Activated T-helper 1 cell treated with anti-CD3 and anti-CD28 coated beads, Interleukin-2, amount 50 U/mL, for 16 hours (primary cell): ENCODE measurements at regions not wholly inside any gene's neighbourhood (a gene's known extent, or its start where the extent isn't known, plus 50 kb on each side); places are given as distances from the start of the nearest gene placed in this dataset.
"Not testable (repeated sequence)": the region's sequence is repeated elsewhere in the genome, so short reads cannot be mapped to it uniquely, and the experiment has no call there.

Experiments
- DNase-seq, 2 donors: peaks; one replicate each; pipeline ENCODE4 v3.0.0-alpha.2; 2020; ENCODE audit warnings: low read depth in 1 of 2, low spot score in 1 of 2

- DNase-seq = not testable (repeated sequence)
Measured at GRCh38 chr17:21514567-21514966, 138.4 kb downstream of the KCNJ12 start.

DNA sequence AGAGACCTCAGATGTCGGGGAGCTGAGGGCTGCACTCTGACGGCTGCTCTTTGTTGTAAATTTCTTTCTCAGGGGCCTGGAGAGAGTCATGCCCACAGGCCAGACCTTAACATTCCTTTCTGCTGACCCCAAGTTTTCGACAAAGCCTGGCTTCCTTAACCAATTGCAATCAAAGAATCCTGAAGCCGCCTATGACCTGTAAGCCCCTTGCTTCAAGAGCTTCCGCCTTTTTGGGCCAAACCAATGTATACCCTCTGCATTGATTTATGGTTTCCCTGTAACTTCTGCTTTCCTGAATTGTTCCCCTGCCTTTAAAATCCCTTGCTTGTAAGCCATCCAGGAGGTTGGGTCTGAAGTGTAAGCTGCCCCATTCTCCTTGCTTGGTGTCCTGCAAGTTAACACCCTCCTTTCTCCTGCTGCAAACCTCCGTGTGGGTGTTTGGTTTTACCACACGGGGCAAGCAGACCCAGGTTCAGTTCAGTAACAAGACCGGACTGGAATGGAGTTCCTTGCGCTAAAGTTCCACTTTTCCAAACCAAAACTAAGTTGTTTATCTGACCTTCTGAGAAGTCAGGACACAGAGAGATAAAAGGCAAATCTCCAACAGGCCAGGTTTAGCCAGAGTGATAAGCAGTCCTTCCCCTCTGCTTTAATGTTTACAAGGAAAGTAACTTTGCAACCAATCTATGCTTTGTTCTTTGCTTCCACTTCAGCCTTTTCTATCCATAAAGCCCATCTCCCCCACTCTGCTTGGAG lies 141.6 kb downstream of the KCNJ12 start:
- DNase-seq = no peak

GRCh38 chr17:21522755-21523336 lies 146.7 kb downstream of the KCNJ12 start:
- no peak for DNase-seq

GRCh38 chr17:21523497-21524210 lies 147.5 kb downstream of the KCNJ12 start:
- DNase-seq = no peak

GRCh38 chr17:21524211-21524591 lies 148.0 kb downstream of the KCNJ12 start:
- no peak for DNase-seq

GRCh38 chr17:21525464-21526130 lies 149.4 kb downstream of the KCNJ12 start:
- DNase-seq = no peak

GRCh38 chr17:21528031-21528695 lies 152.0 kb downstream of the KCNJ12 start:
- no peak for DNase-seq

DNA sequence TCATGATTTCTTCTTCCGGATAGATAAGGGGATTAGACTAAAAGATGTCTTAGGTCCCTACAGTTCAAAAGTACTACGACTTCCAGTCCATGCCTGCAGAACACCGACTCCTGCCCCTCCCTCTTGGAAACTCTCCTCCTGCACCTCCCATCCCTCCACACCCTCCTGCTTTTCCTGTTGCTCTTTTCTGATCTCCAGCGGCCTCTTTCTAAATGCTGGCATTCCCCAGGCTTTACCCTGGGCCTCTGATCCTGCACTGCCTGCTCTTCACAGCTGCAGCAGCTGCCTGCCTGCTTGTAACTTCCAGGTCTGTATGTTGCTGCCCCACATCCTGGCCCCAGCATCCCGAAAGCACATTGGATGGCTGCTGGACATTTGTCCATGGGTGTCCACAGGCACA lies 154.2 kb downstream of the KCNJ12 start:
- no peak for DNase-seq

DNA sequence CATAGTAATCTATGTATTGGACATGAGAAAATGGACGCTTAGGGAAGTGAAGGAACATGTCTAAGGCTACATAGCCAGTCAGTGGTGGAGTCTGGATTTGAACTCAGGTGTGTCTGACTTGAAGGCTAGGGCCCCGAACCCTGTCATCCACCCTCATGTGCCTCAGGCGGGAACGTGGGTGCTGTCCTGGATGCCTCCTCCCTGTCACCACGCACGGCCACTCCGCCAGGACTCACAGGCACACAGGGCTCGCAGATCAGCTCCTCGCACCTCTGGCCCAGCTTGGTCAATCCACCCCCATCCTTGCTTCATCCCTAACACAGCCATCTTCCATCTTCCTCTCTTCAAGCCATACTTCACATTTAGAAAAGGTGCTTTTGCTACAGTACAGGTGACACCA lies 154.7 kb downstream of the KCNJ12 start:
- no peak for DNase-seq

- DNase-seq = no peak
Measured at GRCh38 chr17:21532763-21533385, 156.7 kb downstream of the KCNJ12 start.

GRCh38 chr17:21535686-21536375 lies 156.5 kb upstream of the KCNJ18 start:
- no peak for DNase-seq

- no peak for DNase-seq
Measured at GRCh38 chr17:21537302-21537701, 155.0 kb upstream of the KCNJ18 start.

DNA sequence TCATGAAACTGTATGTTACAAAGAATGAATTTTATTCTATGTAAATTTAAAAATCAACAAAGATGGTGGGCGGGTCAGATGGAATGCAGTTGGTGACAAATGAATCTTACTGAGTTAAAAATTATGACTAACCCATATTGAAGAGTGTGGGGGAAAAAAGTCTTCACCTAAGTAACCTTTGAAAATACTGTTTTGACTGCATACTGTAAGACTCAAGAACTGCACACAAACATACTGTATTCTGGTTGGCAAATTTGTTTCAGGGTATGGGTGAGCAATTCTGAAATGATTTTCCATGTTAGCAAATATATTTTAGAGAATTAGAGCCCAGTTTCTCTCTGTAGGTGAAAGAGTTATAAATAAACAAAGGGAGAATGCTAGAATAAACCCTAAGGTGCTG lies 153.7 kb upstream of the KCNJ18 start:
- DNase-seq = no peak

- DNase-seq = no peak
Measured at GRCh38 chr17:21539146-21539545, 153.2 kb upstream of the KCNJ18 start.

GRCh38 chr17:21540502-21540901 lies 151.8 kb upstream of the KCNJ18 start:
- no peak for DNase-seq

DNA sequence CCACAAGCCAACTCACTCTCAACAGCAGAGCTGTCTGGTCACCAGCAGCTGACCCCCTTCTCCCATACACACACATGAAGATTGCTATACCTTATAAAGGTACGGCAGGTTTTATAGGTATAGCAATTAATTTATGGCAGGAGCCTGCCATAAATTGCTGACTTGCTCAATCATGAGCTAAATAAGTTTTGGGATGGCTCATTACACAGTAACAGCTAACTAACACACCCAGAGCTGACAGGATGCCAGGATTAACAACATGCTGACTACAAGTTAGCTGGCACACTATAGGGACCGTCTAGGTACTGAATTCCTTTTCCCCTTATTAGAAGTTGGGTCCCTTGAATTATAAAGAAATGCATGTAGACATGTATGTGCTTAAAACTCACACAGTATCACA lies 150.3 kb upstream of the KCNJ18 start:
- no peak for DNase-seq

- DNase-seq = no peak
Measured at GRCh38 chr17:21542991-21543390, 149.3 kb upstream of the KCNJ18 start.

- DNase-seq = no peak
Measured at GRCh38 chr17:21545064-21545463, 147.3 kb upstream of the KCNJ18 start.

- DNase-seq = no peak
Measured at GRCh38 chr17:21548236-21548635, 144.1 kb upstream of the KCNJ18 start.

- no peak for DNase-seq
Measured at GRCh38 chr17:21549107-21549687, 143.1 kb upstream of the KCNJ18 start.
